ENCODE measurements at regions not wholly inside any gene's neighbourhood (a gene's known extent, or its start where the extent isn't known, plus 50 kb on each side); places are given as distances from the start of the nearest gene placed in this dataset.

DNA sequence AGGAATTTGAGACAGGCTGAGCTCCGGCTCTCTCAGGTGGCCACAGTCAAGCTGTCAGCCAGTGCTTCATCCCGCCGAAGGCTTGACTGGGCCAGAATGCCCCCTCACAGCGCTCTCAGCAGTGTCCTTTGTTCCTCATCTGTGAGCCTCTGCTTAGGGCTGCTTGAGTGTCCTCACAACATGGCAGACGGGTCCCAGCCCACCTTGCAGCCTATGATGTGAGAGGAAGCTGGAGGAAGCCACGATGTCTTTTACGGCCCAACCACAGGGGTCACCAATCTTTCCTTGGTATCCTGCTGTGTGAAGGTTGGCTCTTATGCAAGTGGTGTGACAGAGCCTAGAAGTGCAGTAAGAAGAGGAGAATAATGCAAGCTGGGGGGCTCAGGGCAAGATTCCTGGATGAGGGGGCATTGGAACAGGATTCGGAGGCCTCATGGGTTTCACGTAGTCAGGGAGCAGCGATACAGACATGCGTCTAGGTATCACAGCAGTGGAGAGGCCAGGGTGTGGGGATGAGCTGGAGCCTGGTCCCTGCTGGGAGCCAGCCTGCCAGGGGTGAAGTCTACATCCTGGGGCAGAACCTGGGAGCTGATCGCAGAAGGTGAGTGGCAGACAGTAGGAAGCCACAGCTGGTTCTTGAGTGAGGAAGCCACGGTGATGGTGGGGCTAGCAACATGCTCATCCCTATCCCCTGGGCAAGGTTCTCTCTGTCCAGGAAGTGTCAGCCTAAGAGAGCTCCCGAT, 234.1 kb downstream of the GLI2 start:
- Histone ChIP-seq H3K27me3 (ENCODE audit: control insufficient read depth, insufficient read depth, low read length) (no peaks in the 10 kb centered on the region), H3K36me3 (ENCODE audit: control insufficient read depth, insufficient read depth, low read length) (no peaks in the 10 kb centered on the region), H3K4me3 (ENCODE audit: low read depth, low read length) (no peak overlapping the region)
- DNase-seq (ENCODE audit: low read depth), result no peak
- TF ChIP-seq, protein P1, sequence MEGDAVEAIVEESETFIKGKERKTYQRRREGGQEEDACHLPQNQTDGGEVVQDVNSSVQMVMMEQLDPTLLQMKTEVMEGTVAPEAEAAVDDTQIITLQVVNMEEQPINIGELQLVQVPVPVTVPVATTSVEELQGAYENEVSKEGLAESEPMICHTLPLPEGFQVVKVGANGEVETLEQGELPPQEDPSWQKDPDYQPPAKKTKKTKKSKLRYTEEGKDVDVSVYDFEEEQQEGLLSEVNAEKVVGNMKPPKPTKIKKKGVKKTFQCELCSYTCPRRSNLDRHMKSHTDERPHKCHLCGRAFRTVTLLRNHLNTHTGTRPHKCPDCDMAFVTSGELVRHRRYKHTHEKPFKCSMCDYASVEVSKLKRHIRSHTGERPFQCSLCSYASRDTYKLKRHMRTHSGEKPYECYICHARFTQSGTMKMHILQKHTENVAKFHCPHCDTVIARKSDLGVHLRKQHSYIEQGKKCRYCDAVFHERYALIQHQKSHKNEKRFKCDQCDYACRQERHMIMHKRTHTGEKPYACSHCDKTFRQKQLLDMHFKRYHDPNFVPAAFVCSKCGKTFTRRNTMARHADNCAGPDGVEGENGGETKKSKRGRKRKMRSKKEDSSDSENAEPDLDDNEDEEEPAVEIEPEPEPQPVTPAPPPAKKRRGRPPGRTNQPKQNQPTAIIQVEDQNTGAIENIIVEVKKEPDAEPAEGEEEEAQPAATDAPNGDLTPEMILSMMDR (IDR thresholded peaks at IDR 0.05; ENCODE audit: insufficient read depth, low read length, poor library complexity, severe bottlenecking), result no peak

DNA sequence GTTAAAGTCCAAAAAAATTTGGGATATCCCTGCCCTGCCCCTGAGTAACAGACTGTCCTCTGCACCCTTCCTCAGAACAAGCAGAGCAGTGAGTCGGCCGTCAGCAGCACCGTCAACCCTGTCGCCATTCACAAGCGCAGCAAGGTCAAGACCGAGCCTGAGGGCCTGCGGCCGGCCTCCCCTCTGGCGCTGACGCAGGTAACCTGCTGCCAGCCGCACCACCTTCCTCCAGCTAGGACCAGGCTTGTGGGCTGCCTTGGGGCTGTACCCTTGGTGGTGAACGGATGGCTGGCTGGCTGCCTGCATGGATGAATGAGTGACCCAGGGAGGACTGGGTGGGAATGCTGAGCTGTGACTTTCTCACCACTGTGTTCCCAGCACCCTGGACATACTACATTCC, 236.2 kb downstream of the GLI2 start:
- H3K4me3 ChIP-seq (ENCODE audit: low read depth, low read length), result no peak overlapping the region
- no peaks in the 10 kb centered on the region for H3K36me3 ChIP-seq (ENCODE audit: control insufficient read depth, insufficient read depth, low read length)
- H3K27me3 ChIP-seq (ENCODE audit: control insufficient read depth, insufficient read depth, low read length), result no peaks in the 10 kb centered on the region
- TF ChIP-seq, protein P1 (IDR thresholded peaks at IDR 0.05; ENCODE audit: insufficient read depth, low read length, poor library complexity, severe bottlenecking), result no peak
- DNase-seq (ENCODE audit: low read depth), result no peak

DNA sequence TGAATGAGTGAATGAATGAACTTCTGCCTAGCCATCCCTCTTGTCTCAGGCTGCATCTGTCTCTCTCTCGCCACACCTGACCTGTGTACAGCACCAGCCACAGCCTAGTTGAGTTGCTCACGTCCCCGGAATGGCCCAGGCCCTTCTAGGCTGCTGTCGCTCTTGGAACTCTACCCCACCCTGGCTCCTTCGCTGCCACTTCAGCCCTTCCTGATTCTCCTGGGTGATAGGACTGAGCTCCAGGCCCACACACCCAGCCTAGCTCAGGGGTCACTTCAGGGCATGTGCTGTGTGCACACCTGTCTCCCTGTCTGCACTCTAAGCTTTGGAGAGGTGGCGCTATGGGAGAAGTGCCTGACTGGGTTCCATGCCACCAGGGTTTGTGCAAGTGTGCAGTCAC, 236.6 kb downstream of the GLI2 start:
- no peaks in the 10 kb centered on the region for H3K36me3 ChIP-seq (ENCODE audit: control insufficient read depth, insufficient read depth, low read length)
- no peak for DNase-seq (ENCODE audit: low read depth)
- TF ChIP-seq, protein P1 (IDR thresholded peaks at IDR 0.05; ENCODE audit: insufficient read depth, low read length, poor library complexity, severe bottlenecking), result no peak

DNA sequence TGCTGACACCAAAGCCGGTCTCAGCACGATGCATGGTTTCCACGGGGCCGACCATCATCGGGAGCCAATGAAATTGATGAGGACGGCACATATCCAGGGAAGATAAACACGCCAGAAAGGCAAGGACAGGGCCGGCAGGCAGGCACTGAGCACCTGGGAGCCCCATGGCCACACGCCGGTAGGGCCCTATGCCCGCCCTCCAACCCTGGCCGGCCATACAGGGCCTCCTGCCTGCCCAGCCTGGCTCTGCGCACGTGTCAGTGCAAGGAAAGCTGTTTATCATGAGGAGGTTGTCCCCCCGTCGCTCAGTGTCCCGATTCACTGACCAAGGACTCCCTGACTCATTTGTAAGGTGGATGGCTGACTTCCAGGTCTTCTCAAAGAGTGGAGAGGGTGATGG, 237.5 kb downstream of the GLI2 start:
- Histone ChIP-seq H3K4me3 (ENCODE audit: low read depth, low read length) (no peak overlapping the region), H3K36me3 (ENCODE audit: control insufficient read depth, insufficient read depth, low read length) (no peaks in the 10 kb centered on the region), H3K27me3 (ENCODE audit: control insufficient read depth, insufficient read depth, low read length) (no peaks in the 10 kb centered on the region)
- TF ChIP-seq, protein P1 (IDR thresholded peaks at IDR 0.05; ENCODE audit: insufficient read depth, low read length, poor library complexity, severe bottlenecking), result no peak
- no peak for DNase-seq (ENCODE audit: low read depth)

More for the DNA sequence above, 236.6 kb downstream of the GLI2 start:
- Histone ChIP-seq H3K4me3 (ENCODE audit: low read depth, low read length) (no peak overlapping the region), H3K27me3 (ENCODE audit: control insufficient read depth, insufficient read depth, low read length) (no peaks in the 10 kb centered on the region)

DNA sequence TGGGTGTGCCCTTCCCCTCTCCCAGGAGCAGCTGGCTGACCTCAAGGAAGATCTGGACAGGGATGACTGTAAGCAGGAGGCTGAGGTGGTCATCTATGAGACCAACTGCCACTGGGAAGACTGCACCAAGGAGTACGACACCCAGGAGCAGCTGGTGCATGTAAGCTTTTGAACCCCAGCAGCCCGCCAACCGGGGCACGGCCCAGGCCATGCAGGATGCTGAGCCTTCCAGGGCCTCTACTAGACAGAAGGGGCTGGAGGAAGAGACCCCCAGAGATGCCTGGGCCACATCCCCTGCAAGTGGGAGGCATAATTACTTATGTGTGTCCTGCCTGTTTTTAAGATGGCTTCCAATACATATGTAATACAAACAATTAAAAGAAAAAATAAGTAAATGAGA, 239.3 kb downstream of the GLI2 start:
- TF ChIP-seq, protein P1 (IDR thresholded peaks at IDR 0.05; ENCODE audit: insufficient read depth, low read length, poor library complexity, severe bottlenecking), result no peak
- no peaks in the 10 kb centered on the region for H3K27me3 ChIP-seq (ENCODE audit: control insufficient read depth, insufficient read depth, low read length)
- no peak overlapping the region for H3K4me3 ChIP-seq (ENCODE audit: low read depth, low read length)
- no peaks in the 10 kb centered on the region for H3K36me3 ChIP-seq (ENCODE audit: control insufficient read depth, insufficient read depth, low read length)
- DNase-seq (ENCODE audit: low read depth), result no peak

Data from kidney epithelial cell (primary cell).